Endodermal cell (in vitro differentiated cells): ENCODE measurements at regions not wholly inside any gene's neighbourhood (a gene's known extent, or its start where the extent isn't known, plus 50 kb on each side); places are given as distances from the start of the nearest gene placed in this dataset.

Experiments
- DNase-seq: peaks from one replicate; pipeline ENCODE4 v3.0.0-alpha.2; 2017
- H3K27ac ChIP-seq: 2 replicates; pipeline ENCODE4 v1.5.1; 2013; ENCODE audit warnings: mild to moderate bottlenecking, low read depth, low read length, moderate library complexity
- H3K27me3 ChIP-seq: 2 replicates; pipeline ENCODE4 v1.6.1; 2013; ENCODE audit warnings: mild to moderate bottlenecking, low read length, moderate library complexity; ENCODE audit not compliant: insufficient read depth, control insufficient read depth, poor library complexity, severe bottlenecking
- H3K36me3 ChIP-seq: 2 replicates; pipeline ENCODE4 v1.7.0; 2013; ENCODE audit warnings: mild to moderate bottlenecking, low read length, moderate library complexity; ENCODE audit not compliant: control insufficient read depth, insufficient read depth
- H3K4me1 ChIP-seq: one replicate; pipeline ENCODE4 v1.7.0; 2013; ENCODE audit warnings: low read length; ENCODE audit not compliant: control insufficient read depth, insufficient read depth
- H3K4me3 ChIP-seq: 2 replicates; pipeline ENCODE4 v1.5.1; 2013; ENCODE audit warnings: mild to moderate bottlenecking, low read length, moderate library complexity
- H3K9ac ChIP-seq: 2 replicates; pipeline ENCODE4 v1.6.1; 2013; ENCODE audit warnings: mild to moderate bottlenecking, low read length, moderate library complexity; ENCODE audit not compliant: poor library complexity, severe bottlenecking; ENCODE audit errors: extremely low read depth
- H3K9me3 ChIP-seq: 2 replicates; pipeline ENCODE4 v1.6.1; 2013; ENCODE audit warnings: mild to moderate bottlenecking, low read length, moderate library complexity; ENCODE audit not compliant: control insufficient read depth
- H3K27ac Mint-ChIP-seq: 2 replicates; pipeline ENCODE4 v1.8.0; 2020; ENCODE audit warnings: mixed read lengths
- H3K27me3 Mint-ChIP-seq: 2 replicates; pipeline ENCODE4 v1.8.0; 2021; ENCODE audit warnings: mild to moderate bottlenecking, mixed read lengths; ENCODE audit not compliant: insufficient read depth
- H3K36me3 Mint-ChIP-seq: 2 replicates; pipeline ENCODE4 v1.8.0; 2020; ENCODE audit warnings: low read depth, mixed read lengths
- H3K4me1 Mint-ChIP-seq: 2 replicates; pipeline ENCODE4 v1.8.0; 2020; ENCODE audit warnings: mixed read lengths
- H3K4me3 Mint-ChIP-seq: 2 replicates; pipeline ENCODE4 v1.8.0; 2020; ENCODE audit warnings: mild to moderate bottlenecking, moderate library complexity, mixed read lengths
- H3K9me3 Mint-ChIP-seq: 2 replicates; pipeline ENCODE4 v1.8.0; 2020; ENCODE audit warnings: mild to moderate bottlenecking, mixed read lengths
- WGBS, 2 experiments: methylation state at CpG; one replicate each; pipeline versions ENCODE4 v1.1.5 to v1.1.7; 2013; ENCODE audit warnings: missing lambda C conversion rate in 2 of 2, mixed read lengths in 1 of 2; ENCODE audit not compliant: insufficient coverage in 1 of 2, insufficient read length in 1 of 2; 5-methylcytosine and 5-hydroxymethylcytosine counted together
- TF ChIP-seq, protein P1 (sequence below): fragments of 200-600 bp; sonication (generic); conservative IDR thresholded peaks from 2 replicates; pipeline ENCODE4 v1.5.0; 2021; ENCODE audit warnings: antibody characterized with exemption, mild to moderate bottlenecking

DNA sequence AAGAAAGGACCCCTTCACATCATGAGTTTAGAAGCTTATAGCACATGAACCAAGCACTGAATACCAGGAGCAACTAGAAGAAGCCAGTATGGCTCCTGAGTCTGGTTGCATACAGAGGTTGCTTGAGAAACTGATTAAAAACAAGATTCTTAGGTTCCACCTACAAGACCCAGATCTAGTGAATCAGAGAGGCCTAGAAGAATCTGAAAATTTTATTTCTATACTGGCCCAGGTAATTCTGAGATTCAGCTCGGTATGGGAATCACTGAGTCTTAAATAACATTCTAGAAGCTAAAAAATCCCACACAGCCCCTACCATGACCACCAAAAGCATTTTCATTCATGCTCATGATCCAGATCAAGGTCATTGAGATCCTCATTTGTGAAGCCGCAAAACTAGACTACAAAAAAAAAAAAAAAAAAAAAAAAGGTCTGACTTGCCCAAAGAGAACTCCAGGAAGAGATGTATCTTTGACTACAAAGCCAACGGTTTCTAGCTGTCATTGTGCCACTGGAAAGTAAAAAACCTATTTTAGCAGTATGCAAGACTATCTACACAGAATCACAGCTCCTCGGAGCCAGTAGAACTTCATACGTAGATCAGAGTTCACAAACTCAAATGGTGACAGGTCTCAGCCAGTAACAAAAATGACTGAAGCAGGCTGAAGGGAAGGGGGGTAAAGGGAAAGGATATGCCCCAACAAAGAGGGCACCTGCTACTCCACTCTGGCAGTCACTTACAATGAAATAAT is 168.4 kb upstream of the EGLN3 start:
- no peak overlapping the region for H3K4me3 ChIP-seq
- 93 to 95% methylated on average over 2 to 5 of the region's 5 CpGs for WGBS, 2 experiments
- H3K4me3 Mint-ChIP-seq, result no peak overlapping the region

DNA sequence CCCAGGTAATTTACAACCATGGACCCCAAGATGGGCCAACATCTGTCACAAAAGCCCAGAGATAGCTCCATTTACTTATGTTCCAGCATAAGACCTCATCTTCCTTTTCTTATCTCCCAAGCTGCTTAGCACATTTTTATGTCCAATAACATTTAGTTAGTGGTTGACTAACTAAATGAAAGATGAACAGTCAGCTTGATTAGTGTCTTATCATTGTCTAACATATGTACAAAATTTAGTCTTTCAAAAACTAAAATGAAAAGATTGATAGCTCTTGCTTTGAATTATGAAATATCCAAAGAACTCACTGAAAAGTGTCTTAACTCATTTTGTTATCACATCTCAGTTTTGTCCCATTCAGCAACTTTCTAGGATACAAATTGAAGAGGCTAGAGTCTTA is 163.1 kb upstream of the EGLN3 start:
- Mint-ChIP-seq H3K9me3 (peaks cover 8% of the 10 kb centered on the region), H3K27ac (no peak overlapping the region), H3K27me3 (peaks cover 11% of the 10 kb centered on the region), H3K36me3 (peaks cover 4% of the 10 kb centered on the region), H3K4me3 (no peak overlapping the region), H3K4me1 (peaks cover 21% of the 10 kb centered on the region)
- Histone ChIP-seq H3K27ac (no peak overlapping the region), H3K27me3 (no peaks in the 10 kb centered on the region), H3K9me3 (peaks cover 7% of the 10 kb centered on the region), H3K9ac (no peak overlapping the region), H3K36me3 (no peaks in the 10 kb centered on the region), H3K4me3 (no peak overlapping the region), H3K4me1 (peaks cover under 1% of the 10 kb centered on the region)
- TF ChIP-seq, protein P1, sequence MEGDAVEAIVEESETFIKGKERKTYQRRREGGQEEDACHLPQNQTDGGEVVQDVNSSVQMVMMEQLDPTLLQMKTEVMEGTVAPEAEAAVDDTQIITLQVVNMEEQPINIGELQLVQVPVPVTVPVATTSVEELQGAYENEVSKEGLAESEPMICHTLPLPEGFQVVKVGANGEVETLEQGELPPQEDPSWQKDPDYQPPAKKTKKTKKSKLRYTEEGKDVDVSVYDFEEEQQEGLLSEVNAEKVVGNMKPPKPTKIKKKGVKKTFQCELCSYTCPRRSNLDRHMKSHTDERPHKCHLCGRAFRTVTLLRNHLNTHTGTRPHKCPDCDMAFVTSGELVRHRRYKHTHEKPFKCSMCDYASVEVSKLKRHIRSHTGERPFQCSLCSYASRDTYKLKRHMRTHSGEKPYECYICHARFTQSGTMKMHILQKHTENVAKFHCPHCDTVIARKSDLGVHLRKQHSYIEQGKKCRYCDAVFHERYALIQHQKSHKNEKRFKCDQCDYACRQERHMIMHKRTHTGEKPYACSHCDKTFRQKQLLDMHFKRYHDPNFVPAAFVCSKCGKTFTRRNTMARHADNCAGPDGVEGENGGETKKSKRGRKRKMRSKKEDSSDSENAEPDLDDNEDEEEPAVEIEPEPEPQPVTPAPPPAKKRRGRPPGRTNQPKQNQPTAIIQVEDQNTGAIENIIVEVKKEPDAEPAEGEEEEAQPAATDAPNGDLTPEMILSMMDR, result no peak
- DNase-seq, result no peak

More for the DNA sequence above, 168.4 kb upstream of the EGLN3 start:
- no peak overlapping the region for H3K9ac ChIP-seq
- Mint-ChIP-seq H3K9me3 (peaks cover 8% of the 10 kb centered on the region), H3K27me3 (peaks cover 20% of the 10 kb centered on the region), H3K4me1 (peaks cover 30% of the 10 kb centered on the region), H3K36me3 (peaks cover 4% of the 10 kb centered on the region), H3K27ac (no peak overlapping the region)
- TF ChIP-seq, protein P1, result no peak
- H3K36me3 ChIP-seq, result no peaks in the 10 kb centered on the region
- H3K27me3 ChIP-seq, result peaks cover 10% of the 10 kb centered on the region
- no peak for DNase-seq
- H3K27ac ChIP-seq, result no peak overlapping the region
- peaks cover 5% of the 10 kb centered on the region for H3K4me1 ChIP-seq
- H3K9me3 ChIP-seq, result peaks cover 7% of the 10 kb centered on the region

GRCh38 chr14:34113005-34113511 is 162.2 kb upstream of the EGLN3 start:
- DNase-seq, result no peak
- Mint-ChIP-seq H3K4me3 (no peak overlapping the region), H3K27me3 (peaks cover 13% of the 10 kb centered on the region), H3K9me3 (peaks cover 8% of the 10 kb centered on the region), H3K36me3 (peaks cover 4% of the 10 kb centered on the region), H3K27ac (no peak overlapping the region), H3K4me1 (peaks cover 21% of the 10 kb centered on the region)
- H3K27me3 ChIP-seq, result no peaks in the 10 kb centered on the region
- H3K9me3 ChIP-seq, result peaks cover 7% of the 10 kb centered on the region
- no peak overlapping the region for H3K27ac ChIP-seq
- no peak overlapping the region for H3K4me3 ChIP-seq
- 97 to 100% methylated on average over 4 of the region's 5 CpGs for WGBS, 2 experiments
- no peaks in the 10 kb centered on the region for H3K4me1 ChIP-seq
- no peaks in the 10 kb centered on the region for H3K36me3 ChIP-seq
- TF ChIP-seq, protein P1, result no peak
- no peak overlapping the region for H3K9ac ChIP-seq
